Stimulated activated effector memory CD8-positive, alpha-beta T cell treated with anti-CD3 and anti-CD28 coated beads, Interleukin-12 subunit alpha, Interleukin-12 subunit beta, amount 100 ng/mL, for 72 hours (primary cell): ENCODE measurements at regions not wholly inside any gene's neighbourhood (a gene's known extent, or its start where the extent isn't known, plus 50 kb on each side); places are given as distances from the start of the nearest gene placed in this dataset.

ENCODE experiments used
- ATAC-seq: fragments of 150-1000 bp; cut with Tn5 transposase; 2 replicates; pipeline ENCODE4 v1.10.0; 2021
- DNase-seq, 2 donors: peaks; one replicate each; pipeline ENCODE4 v3.0.0; 2021 to 2022; ENCODE audit warnings: low spot score in 2 of 2
- H3K27ac Mint-ChIP-seq: one replicate; pipeline ENCODE4 v1.8.0; 2022; ENCODE audit warnings: mild to moderate bottlenecking, mixed read lengths
- H3K36me3 Mint-ChIP-seq: one replicate; pipeline ENCODE4 v1.8.0; 2022; ENCODE audit warnings: mild to moderate bottlenecking, mixed read lengths
- H3K4me1 Mint-ChIP-seq: one replicate; pipeline ENCODE4 v1.8.0; 2022; ENCODE audit warnings: mixed read lengths
- H3K4me3 Mint-ChIP-seq: one replicate; pipeline ENCODE4 v1.8.0; 2022; ENCODE audit warnings: mild to moderate bottlenecking, mixed read lengths
- H3K9me3 Mint-ChIP-seq: one replicate; pipeline ENCODE4 v1.8.0; 2022; ENCODE audit warnings: mixed read lengths

- ATAC-seq (no peak), DNase-seq (no peak)
- Mint-ChIP-seq H3K36me3 (no peaks in the 10 kb centered on the region), H3K4me1 (no peaks in the 10 kb centered on the region), H3K27ac (no peak overlapping the region), H3K9me3 (peaks cover 21% of the 10 kb centered on the region), H3K4me3 (no peak overlapping the region)
Observed at GRCh38 chr14:33871394-33871793, 79.5 kb downstream of the EGLN3 start.

- Mint-ChIP-seq H3K36me3 (no peaks in the 10 kb centered on the region), H3K4me1 (no peaks in the 10 kb centered on the region), H3K27ac (no peak overlapping the region), H3K4me3 (no peak overlapping the region), H3K9me3 (no peaks in the 10 kb centered on the region)
- DNase-seq, result no peak
- no peak for ATAC-seq
Observed at GRCh38 chr14:33866425-33867088, 84.3 kb downstream of the EGLN3 start.

- Mint-ChIP-seq H3K36me3 (no peaks in the 10 kb centered on the region), H3K27ac (no peak overlapping the region), H3K4me3 (no peak overlapping the region), H3K9me3 (no peaks in the 10 kb centered on the region), H3K4me1 (peaks cover 15% of the 10 kb centered on the region)
- ATAC-seq (no peak), DNase-seq (no peak)
Observed at GRCh38 chr14:33862261-33862802, 88.5 kb downstream of the EGLN3 start.

- H3K4me3 Mint-ChIP-seq, result no peak overlapping the region
- no peaks in the 10 kb centered on the region for H3K36me3 Mint-ChIP-seq
- H3K27ac Mint-ChIP-seq, result no peak overlapping the region
- H3K4me1 Mint-ChIP-seq, result peaks cover 15% of the 10 kb centered on the region
- no peak for DNase-seq
- H3K9me3 Mint-ChIP-seq, result peaks cover 2% of the 10 kb centered on the region
- ATAC-seq, result peak; percentile 44
Observed at GRCh38 chr14:33859306-33859705, 91.6 kb downstream of the EGLN3 start.

GRCh38 chr14:33857650-33858049 lies 93.2 kb downstream of the EGLN3 start:
- no peak overlapping the region for H3K27ac Mint-ChIP-seq
- peaks cover 15% of the 10 kb centered on the region for H3K4me1 Mint-ChIP-seq
- peak; percentile 52 for ATAC-seq

GRCh38 chr14:33855672-33856071 lies 95.2 kb downstream of the EGLN3 start:
- no peaks in the 10 kb centered on the region for H3K36me3 Mint-ChIP-seq
- H3K9me3 Mint-ChIP-seq, result peaks cover 2% of the 10 kb centered on the region
- DNase-seq, result no peak
- peaks cover 13% of the 10 kb centered on the region for H3K4me1 Mint-ChIP-seq
- H3K4me3 Mint-ChIP-seq, result no peak overlapping the region
- ATAC-seq, result no peak
- no peak overlapping the region for H3K27ac Mint-ChIP-seq

More at GRCh38 chr14:33857650-33858049, 93.2 kb downstream of the EGLN3 start:
- DNase-seq, result no peak
- Mint-ChIP-seq H3K4me3 (no peak overlapping the region), H3K9me3 (peaks cover 2% of the 10 kb centered on the region), H3K36me3 (no peaks in the 10 kb centered on the region)
